Bronchial epithelial cell (primary cell): ENCODE measurements at regions not wholly inside any gene's neighbourhood (a gene's known extent, or its start where the extent isn't known, plus 50 kb on each side); places are given as distances from the start of the nearest gene placed in this dataset.

ENCODE experiments used
- DNase-seq: peaks from one replicate; pipeline ENCODE4 v3.0.0-alpha.2; 2010; ENCODE audit warnings: low read depth
- FAIRE-seq: peaks from 2 replicates; lab custom pipeline; 2011; peaks lifted over from hg19 to GRCh38; lab: Jason Lieb, UNC
- H3K27me3 ChIP-seq: 2 replicates; pipeline ENCODE4 v1.5.1; 2011; ENCODE audit warnings: low read length; ENCODE audit not compliant: control insufficient read depth, insufficient read depth
- H3K36me3 ChIP-seq: 2 replicates; pipeline ENCODE4 v1.5.1; 2011; ENCODE audit warnings: low read length; ENCODE audit not compliant: control insufficient read depth, insufficient read depth
- H3K4me3 ChIP-seq: 2 replicates; pipeline ENCODE4 v1.5.1; 2011; ENCODE audit warnings: mild to moderate bottlenecking, low read depth, low read length, control low read depth
- CTCF ChIP-seq: IDR thresholded peaks from 2 replicates; pipeline ENCODE4 v1.5.1; 2011; ENCODE audit warnings: mild to moderate bottlenecking, moderate library complexity, low read length, control low read depth, inconsistent platforms; ENCODE audit not compliant: insufficient read depth, severe bottlenecking

DNA sequence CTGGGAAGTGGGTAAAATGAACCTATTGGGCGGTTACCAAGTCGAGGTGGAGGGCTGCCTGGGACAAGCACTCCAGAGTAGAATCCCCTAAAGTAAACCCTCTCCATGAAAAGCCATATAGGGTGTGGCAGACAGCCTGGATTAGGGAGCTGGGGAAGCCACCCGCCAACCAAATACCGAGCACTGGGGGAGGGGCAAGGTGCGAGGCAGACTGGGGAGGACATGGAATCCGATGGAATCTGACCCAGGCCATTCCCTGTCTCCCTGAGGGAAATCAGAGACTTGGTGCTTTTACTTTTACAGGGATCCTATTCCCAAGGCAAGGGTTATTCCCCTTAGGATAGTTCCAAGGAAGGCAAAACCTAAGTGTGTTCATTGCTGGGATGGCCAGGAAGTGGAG, 130.9 kb upstream of the HSD17B12 start:
- no peak overlapping the region for H3K4me3 ChIP-seq
- no peak for DNase-seq
- TF ChIP-seq CTCF: no peak
- no peak for FAIRE-seq
- H3K36me3 ChIP-seq: no peaks in the 10 kb centered on the region
- H3K27me3 ChIP-seq: peaks cover 4% of the 10 kb centered on the region

- peaks cover 4% of the 10 kb centered on the region for H3K27me3 ChIP-seq
- H3K36me3 ChIP-seq: no peaks in the 10 kb centered on the region
- FAIRE-seq (no peak), DNase-seq (no peak)
- no peak for TF ChIP-seq CTCF
- H3K4me3 ChIP-seq: no peak overlapping the region
These were observed 129.8 kb upstream of the HSD17B12 start for GRCh38 chr11:43550714-43551113.

DNA sequence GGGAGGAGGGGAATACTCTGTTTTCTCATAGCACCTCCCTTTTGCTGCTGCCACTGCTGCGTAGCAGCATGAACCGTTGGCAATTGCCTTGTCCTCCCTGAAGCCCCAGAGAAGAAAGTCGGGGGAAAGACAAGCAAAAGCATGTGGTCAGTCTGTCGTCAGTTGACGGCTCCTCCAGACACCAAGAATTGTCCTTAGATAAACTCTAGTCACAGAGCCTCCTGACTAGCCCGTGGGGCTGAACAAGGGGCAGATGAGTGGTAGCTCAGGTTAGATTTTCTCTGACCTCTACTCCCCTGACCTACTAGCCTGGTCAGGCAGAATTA, 126.4 kb upstream of the HSD17B12 start:
- TF ChIP-seq CTCF: no peak
- DNase-seq (no peak), FAIRE-seq (no peak)
- Histone ChIP-seq H3K4me3 (no peak overlapping the region), H3K36me3 (no peaks in the 10 kb centered on the region), H3K27me3 (peaks cover 18% of the 10 kb centered on the region)

DNA sequence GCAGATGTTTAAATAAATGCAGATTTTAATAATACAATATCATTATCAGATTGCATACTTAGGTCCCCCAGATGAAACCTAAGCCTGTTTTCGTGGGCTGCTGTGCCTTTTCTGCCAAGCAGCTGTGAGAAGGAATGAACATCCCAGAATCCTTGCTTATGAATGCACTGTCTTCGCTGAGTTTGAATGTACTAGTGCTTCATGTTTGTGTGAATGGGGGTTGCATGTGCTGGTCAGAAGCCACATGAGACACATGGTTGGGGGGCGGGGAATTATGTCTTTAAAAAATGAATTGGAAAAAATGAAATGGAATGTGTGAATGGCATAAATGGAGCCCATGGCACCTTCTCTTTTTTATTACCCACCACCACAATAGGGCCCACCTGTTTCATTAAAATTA, 125.4 kb upstream of the HSD17B12 start:
- H3K4me3 ChIP-seq: no peak overlapping the region
- peaks cover 18% of the 10 kb centered on the region for H3K27me3 ChIP-seq

GRCh38 chr11:43555816-43556611, 124.5 kb upstream of the HSD17B12 start:
- peaks cover 18% of the 10 kb centered on the region for H3K27me3 ChIP-seq
- TF ChIP-seq CTCF: no peak
- no peaks in the 10 kb centered on the region for H3K36me3 ChIP-seq
- no peak for FAIRE-seq
- DNase-seq: no peak
- no peak overlapping the region for H3K4me3 ChIP-seq

More for the DNA sequence above, 125.4 kb upstream of the HSD17B12 start:
- no peaks in the 10 kb centered on the region for H3K36me3 ChIP-seq
- FAIRE-seq (no peak), DNase-seq (no peak)
- no peak for TF ChIP-seq CTCF
